ENCODE measurements at regions not wholly inside any gene's neighbourhood (a gene's known extent, or its start where the extent isn't known, plus 50 kb on each side); places are given as distances from the start of the nearest gene placed in this dataset.
A peak's percentile ranks its signal among the peaks of the same experiment; 100 is the strongest.

DNA sequence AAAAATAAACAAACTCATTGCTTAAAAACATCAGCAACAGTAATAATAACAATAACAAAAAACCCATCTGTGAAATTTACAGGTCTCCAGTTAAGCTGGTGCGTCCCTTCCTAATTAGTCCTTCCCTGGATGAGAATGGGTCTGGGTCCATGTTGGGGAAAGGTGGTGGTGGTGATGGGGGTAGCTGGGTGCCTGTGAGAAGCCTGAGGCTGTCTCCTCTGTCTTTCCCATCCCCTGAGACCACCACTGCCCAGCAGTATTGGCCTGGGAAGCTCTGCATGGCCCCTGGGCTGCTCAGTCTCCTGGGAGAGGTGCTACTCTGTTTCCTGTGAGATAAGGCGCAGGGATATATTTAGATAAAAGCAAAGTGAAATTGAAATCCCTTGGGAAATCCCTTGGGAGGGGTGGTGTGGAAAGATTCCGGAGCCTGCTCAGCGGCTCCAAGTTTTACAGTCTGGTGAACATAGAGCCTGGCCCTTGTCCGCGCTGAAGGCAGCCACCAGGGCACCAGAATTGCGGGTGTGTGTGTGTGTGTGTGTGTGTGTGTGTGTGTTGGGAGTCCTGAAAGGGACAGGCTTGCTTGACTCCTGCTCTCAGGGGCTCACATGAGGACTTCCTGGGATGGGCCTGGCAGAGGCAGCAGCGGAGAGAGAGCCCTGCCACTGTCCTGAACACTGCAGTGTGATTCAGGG is 150.2 kb downstream of the FOXD2 start:
- H3K4me3 Mint-ChIP-seq (ENCODE audit: unreplicated experiment), result no peak overlapping the region
- H3K9me3 Mint-ChIP-seq (ENCODE audit: unreplicated experiment), result no peaks in the 10 kb centered on the region
- peak; percentile 35 for DNase-seq (ENCODE audit: low spot score)
- H3K27me3 Mint-ChIP-seq (ENCODE audit: unreplicated experiment), result peaks cover 8% of the 10 kb centered on the region
- TF ChIP-seq, protein P1, sequence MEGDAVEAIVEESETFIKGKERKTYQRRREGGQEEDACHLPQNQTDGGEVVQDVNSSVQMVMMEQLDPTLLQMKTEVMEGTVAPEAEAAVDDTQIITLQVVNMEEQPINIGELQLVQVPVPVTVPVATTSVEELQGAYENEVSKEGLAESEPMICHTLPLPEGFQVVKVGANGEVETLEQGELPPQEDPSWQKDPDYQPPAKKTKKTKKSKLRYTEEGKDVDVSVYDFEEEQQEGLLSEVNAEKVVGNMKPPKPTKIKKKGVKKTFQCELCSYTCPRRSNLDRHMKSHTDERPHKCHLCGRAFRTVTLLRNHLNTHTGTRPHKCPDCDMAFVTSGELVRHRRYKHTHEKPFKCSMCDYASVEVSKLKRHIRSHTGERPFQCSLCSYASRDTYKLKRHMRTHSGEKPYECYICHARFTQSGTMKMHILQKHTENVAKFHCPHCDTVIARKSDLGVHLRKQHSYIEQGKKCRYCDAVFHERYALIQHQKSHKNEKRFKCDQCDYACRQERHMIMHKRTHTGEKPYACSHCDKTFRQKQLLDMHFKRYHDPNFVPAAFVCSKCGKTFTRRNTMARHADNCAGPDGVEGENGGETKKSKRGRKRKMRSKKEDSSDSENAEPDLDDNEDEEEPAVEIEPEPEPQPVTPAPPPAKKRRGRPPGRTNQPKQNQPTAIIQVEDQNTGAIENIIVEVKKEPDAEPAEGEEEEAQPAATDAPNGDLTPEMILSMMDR (IDR thresholded peaks at IDR 0.05; ENCODE audit: unreplicated experiment), result no peak
- peaks cover 13% of the 10 kb centered on the region for H3K4me1 Mint-ChIP-seq (ENCODE audit: unreplicated experiment)
- H3K27ac Mint-ChIP-seq (ENCODE audit: unreplicated experiment), result peak overlapping the region; percentile 16
- H3K36me3 Mint-ChIP-seq (ENCODE audit: low read depth, unreplicated experiment), result no peaks in the 10 kb centered on the region

DNA sequence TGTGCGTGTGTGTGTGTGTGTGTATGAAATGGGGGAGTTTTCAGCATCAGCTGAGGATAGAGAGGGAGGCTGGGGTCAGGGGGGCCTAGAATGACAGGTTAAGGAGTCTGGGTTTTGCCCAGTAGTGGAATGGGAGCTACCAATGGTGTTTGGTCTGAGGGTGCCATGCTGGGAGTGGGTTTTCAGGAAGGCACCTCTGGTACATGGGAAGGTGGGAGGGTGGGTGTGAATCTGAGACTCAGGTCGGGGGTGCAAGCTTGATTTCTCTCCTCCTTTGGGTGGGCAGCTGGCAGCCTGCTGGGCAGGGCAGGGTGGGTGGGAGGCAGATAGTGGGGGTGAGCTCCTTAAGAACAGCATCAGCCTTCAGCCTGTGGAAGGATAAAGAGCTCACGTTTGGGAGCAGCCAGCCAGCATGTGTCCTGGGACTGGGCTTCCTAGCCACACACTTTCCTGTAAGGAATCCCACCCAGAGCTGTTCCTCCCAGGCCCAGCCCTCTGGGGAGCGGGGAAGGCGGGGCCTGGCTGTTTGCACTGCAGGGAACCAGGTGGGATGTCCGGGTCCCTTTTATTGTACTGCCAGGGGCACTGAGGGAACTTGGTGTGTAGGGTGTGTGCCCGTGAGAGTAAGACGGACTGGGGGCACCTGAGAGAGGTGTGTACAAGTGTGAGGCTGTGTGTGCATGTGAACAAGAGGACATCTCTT is 152.8 kb downstream of the FOXD2 start:
- Mint-ChIP-seq H3K36me3 (ENCODE audit: low read depth, unreplicated experiment) (no peaks in the 10 kb centered on the region), H3K4me1 (ENCODE audit: unreplicated experiment) (peaks cover 11% of the 10 kb centered on the region), H3K9me3 (ENCODE audit: unreplicated experiment) (no peaks in the 10 kb centered on the region), H3K27me3 (ENCODE audit: unreplicated experiment) (peaks cover 11% of the 10 kb centered on the region), H3K27ac (ENCODE audit: unreplicated experiment) (no peak overlapping the region), H3K4me3 (ENCODE audit: unreplicated experiment) (no peak overlapping the region)
- TF ChIP-seq, protein P1 (IDR thresholded peaks at IDR 0.05; ENCODE audit: unreplicated experiment), result no peak
- DNase-seq (ENCODE audit: low spot score), result no peak

DNA sequence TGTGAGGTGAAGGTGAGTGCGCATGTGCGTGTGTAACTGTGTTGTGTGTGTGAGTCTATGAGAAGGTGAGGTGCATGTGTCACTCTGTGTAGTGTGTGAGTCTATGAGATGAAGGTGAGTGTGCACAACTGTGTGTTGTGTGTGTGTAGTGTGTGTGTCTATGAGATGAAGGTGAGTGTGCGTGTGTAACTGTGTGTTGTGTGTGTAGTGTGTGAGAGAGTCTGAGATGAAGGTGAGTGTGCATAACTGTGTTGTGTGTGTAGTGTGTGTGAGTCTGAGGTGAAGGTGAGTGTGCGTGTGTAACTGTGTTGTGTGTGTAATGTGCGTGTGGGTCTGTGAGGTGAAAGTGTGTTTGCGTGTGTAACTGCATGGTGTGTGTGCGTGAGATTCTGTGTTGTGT is 154.0 kb downstream of the FOXD2 start:
- TF ChIP-seq, protein P1 (IDR thresholded peaks at IDR 0.05; ENCODE audit: unreplicated experiment), result no peak
- DNase-seq (ENCODE audit: low spot score), result no peak
- Mint-ChIP-seq H3K4me3 (ENCODE audit: unreplicated experiment) (no peak overlapping the region), H3K27me3 (ENCODE audit: unreplicated experiment) (peaks cover 10% of the 10 kb centered on the region), H3K36me3 (ENCODE audit: low read depth, unreplicated experiment) (no peaks in the 10 kb centered on the region), H3K4me1 (ENCODE audit: unreplicated experiment) (peaks cover 11% of the 10 kb centered on the region), H3K9me3 (ENCODE audit: unreplicated experiment) (no peaks in the 10 kb centered on the region), H3K27ac (ENCODE audit: unreplicated experiment) (no peak overlapping the region)

DNA sequence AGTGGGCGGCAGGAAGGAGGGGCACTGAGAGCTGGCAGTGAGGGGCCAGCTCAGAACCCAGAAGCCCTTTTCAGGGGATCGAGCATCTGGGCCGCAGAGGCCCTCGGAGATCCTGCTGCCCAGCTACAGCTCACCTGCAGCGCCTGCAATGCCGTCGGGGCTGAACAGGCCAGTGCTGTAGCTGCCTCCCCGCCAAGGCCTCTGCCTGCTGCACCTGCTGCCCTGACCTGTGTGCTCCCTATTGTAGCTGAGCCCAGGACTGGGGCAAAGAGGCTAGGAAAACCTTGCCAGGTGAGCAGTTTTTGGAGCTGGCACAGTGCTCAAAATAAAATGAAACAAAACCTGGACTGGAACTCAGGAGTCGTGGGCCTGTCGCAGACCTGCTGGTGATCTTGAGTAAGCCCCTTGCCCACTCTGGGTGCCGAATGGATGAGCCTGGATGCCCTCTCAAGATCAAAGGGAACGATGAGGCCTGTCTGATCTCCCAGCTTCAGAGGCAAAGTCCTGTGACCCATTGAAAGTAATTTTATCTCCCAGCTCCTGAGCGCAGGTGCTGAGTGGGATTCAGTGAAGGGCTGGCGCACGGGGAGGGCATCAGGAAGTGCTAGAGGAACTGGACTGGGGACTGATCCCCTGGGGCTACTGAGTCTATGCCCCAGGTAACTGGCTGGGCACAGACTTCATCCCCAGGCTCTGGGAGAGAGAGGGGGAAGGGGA is 154.6 kb downstream of the FOXD2 start:
- no peaks in the 10 kb centered on the region for H3K36me3 Mint-ChIP-seq (ENCODE audit: low read depth, unreplicated experiment)
- TF ChIP-seq, protein P1 (IDR thresholded peaks at IDR 0.05; ENCODE audit: unreplicated experiment), result no peak
- no peak overlapping the region for H3K27ac Mint-ChIP-seq (ENCODE audit: unreplicated experiment)
- no peaks in the 10 kb centered on the region for H3K9me3 Mint-ChIP-seq (ENCODE audit: unreplicated experiment)
- peaks cover 10% of the 10 kb centered on the region for H3K27me3 Mint-ChIP-seq (ENCODE audit: unreplicated experiment)
- H3K4me1 Mint-ChIP-seq (ENCODE audit: unreplicated experiment), result peaks cover 11% of the 10 kb centered on the region
- no peak overlapping the region for H3K4me3 Mint-ChIP-seq (ENCODE audit: unreplicated experiment)
- no peak for DNase-seq (ENCODE audit: low spot score)
